ENCODE measurements at regions not wholly inside any gene's neighbourhood (a gene's known extent, or its start where the extent isn't known, plus 50 kb on each side); places are given as distances from the start of the nearest gene placed in this dataset.
"Not testable (repeated sequence)": the region's sequence is repeated elsewhere in the genome, so short reads cannot be mapped to it uniquely, and the experiment has no call there.

- Mint-ChIP-seq H3K4me3 (peak overlapping the region; percentile 30), H3K27ac (no peak overlapping the region), H3K27me3 (peaks cover 90% of the 10 kb centered on the region), H3K4me1 (peaks cover 9% of the 10 kb centered on the region), H3K36me3 (peaks cover 4% of the 10 kb centered on the region), H3K9me3 (peaks cover 12% of the 10 kb centered on the region)
- no peak for DNase-seq
Observed at GRCh38 chr15:34490417-34491193, 53.0 kb upstream of the GOLGA8A start.

- H3K27me3 Mint-ChIP-seq, result peaks cover 93% of the 10 kb centered on the region
- not testable (repeated sequence) for H3K27ac Mint-ChIP-seq, H3K36me3 Mint-ChIP-seq, H3K4me1 Mint-ChIP-seq, H3K4me3 Mint-ChIP-seq, DNase-seq
- peaks cover 12% of the 10 kb centered on the region for H3K9me3 Mint-ChIP-seq
Observed at GRCh38 chr15:34488973-34489959, 51.7 kb upstream of the GOLGA8A start.

Data from activated naive CD8-positive, alpha-beta T cell treated with anti-CD3 and anti-CD28 coated beads for 36 hours (primary cell).